ENCODE measurements at regions not wholly inside any gene's neighbourhood (a gene's known extent, or its start where the extent isn't known, plus 50 kb on each side); places are given as distances from the start of the nearest gene placed in this dataset.

GRCh38 chr16:59392911-59393310 lies 658.8 kb upstream of the GOT2 start:
- CTCF ChIA-PET (ENCODE audit: low intra/inter-chr PET ratio), result no interaction called here
- no peak overlapping the region for H3K27ac ChIP-seq (ENCODE audit: extremely low read depth, low read depth, low read length)
- in situ Hi-C loops (cut with MboI), result no loop called here
- TF ChIP-seq ZNF197 (CRISPR knock-in tag; IDR thresholded peaks at IDR 0.05; ENCODE audit: low read depth), result no peak
- TF ChIP-seq, protein P1, sequence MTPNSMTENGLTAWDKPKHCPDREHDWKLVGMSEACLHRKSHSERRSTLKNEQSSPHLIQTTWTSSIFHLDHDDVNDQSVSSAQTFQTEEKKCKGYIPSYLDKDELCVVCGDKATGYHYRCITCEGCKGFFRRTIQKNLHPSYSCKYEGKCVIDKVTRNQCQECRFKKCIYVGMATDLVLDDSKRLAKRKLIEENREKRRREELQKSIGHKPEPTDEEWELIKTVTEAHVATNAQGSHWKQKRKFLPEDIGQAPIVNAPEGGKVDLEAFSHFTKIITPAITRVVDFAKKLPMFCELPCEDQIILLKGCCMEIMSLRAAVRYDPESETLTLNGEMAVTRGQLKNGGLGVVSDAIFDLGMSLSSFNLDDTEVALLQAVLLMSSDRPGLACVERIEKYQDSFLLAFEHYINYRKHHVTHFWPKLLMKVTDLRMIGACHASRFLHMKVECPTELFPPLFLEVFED (CRISPR knock-in tag; conservative IDR thresholded peaks at IDR 0.05), result no peak
- no peak for TF ChIP-seq TFE3 (CRISPR knock-in tag; IDR thresholded peaks at IDR 0.05)
- TF ChIP-seq RBBP5 (IDR thresholded peaks at IDR 0.05; ENCODE audit: borderline replicate concordance, insufficient read depth, low read length, poor library complexity, severe bottlenecking), result no peak
- no peak for TF ChIP-seq ZNF121 (CRISPR knock-in tag; conservative IDR thresholded peaks at IDR 0.05)
- TF ChIP-seq NCOR1 (IDR thresholded peaks at IDR 0.05), result no peak
- no peak for TF ChIP-seq XRCC5 (IDR thresholded peaks at IDR 0.05; ENCODE audit: low read depth, low read length)
- TF ChIP-seq NR1H2 (CRISPR knock-in tag; IDR thresholded peaks at IDR 0.05), result no peak
- TF ChIP-seq, protein P2, sequence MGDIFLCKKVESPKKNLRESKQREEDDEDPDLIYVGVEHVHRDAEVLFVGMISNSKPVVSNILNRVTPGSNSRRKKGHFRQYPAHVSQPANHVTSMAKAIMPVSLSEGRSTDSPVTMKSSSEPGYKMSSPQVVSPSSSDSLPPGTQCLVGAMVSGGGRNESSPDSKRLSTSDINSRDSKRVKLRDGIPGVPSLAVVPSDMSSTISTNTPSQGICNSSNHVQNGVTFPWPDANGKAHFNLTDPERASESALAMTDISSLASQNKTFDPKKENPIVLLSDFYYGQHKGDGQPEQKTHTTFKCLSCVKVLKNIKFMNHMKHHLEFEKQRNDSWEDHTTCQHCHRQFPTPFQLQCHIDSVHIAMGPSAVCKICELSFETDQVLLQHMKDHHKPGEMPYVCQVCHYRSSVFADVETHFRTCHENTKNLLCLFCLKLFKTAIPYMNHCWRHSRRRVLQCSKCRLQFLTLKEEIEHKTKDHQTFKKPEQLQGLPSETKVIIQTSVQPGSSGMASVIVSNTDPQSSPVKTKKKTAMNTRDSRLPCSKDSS (IDR thresholded peaks at IDR 0.05; ENCODE audit: low read depth, partially characterized antibody), result no peak
- intact Hi-C loops (cut with micrococcal nuclease), result no loop called here
- H3K79me2 ChIP-seq (ENCODE audit: control insufficient read depth, insufficient read depth, low read length), result no peaks in the 10 kb centered on the region
- H2AFZ ChIP-seq (ENCODE audit: low read depth, low read length), result no peak overlapping the region
- no peaks in the 10 kb centered on the region for H3K27me3 ChIP-seq (ENCODE audit: control insufficient read depth in 2 of 2, insufficient read depth in 2 of 2, low read length in 2 of 2)
- H3K4me2 ChIP-seq (ENCODE audit: insufficient read depth, low read length), result no peak overlapping the region
- 0% methylated on average over 2 of the region's 2 CpGs for WGBS (ENCODE audit: insufficient coverage, low coverage, missing lambda C conversion rate)
- H4K20me1 ChIP-seq (replicated peaks; ENCODE audit: control insufficient read depth, insufficient read depth, low read length), result no peaks in the 10 kb centered on the region
- H3K4me1 ChIP-seq (replicated peaks in 1 of 2; ENCODE audit: control insufficient read depth in 2 of 2, insufficient read depth in 2 of 2, low read length in 2 of 2), result no peaks in the 10 kb centered on the region
- H3K9me3 ChIP-seq (replicated peaks; ENCODE audit: control insufficient read depth, insufficient read depth, low read depth, low read length), result no peaks in the 10 kb centered on the region
- no peak overlapping the region for H3K4me3 ChIP-seq
- FAIRE-seq (no peak), DNase-seq (ENCODE audit: extremely low read depth in 1 of 4, low spot score in 3 of 4) (no peak), ATAC-seq (no peak)
- POLR2A ChIA-PET, result no interaction called here
- BruUV-seq (replicated peaks), result no TSS peak
- H3K36me3 ChIP-seq (ENCODE audit: control insufficient read depth, insufficient read depth, low read length), result no peaks in the 10 kb centered on the region
- H3K9me1 ChIP-seq (ENCODE audit: control insufficient read depth, insufficient read depth, low read length), result no peaks in the 10 kb centered on the region
- no peak overlapping the region for H3K9ac ChIP-seq (ENCODE audit: insufficient read depth in 1 of 2, low read depth in 2 of 2, low read length in 2 of 2)
